NCI-H2029 (cell line): ENCODE measurements at regions not wholly inside any gene's neighbourhood (a gene's known extent, or its start where the extent isn't known, plus 50 kb on each side); places are given as distances from the start of the nearest gene placed in this dataset.
"Not testable (repeated sequence)": the region's sequence is repeated elsewhere in the genome, so short reads cannot be mapped to it uniquely, and the experiment has no call there.

Experiments used
- DNase-seq: peaks from one replicate; lab custom pipeline; 2025; lab: John Stamatoyannopoulos, UW

GRCh38 chr5:155624597-155625241, 611.2 kb downstream of the KIF4B start:
- DNase-seq, result no peak

GRCh38 chr5:155625315-155625714, 611.8 kb downstream of the KIF4B start:
- DNase-seq, result no peak

- DNase-seq, result no peak
These were observed 612.5 kb downstream of the KIF4B start for GRCh38 chr5:155625897-155626543.

- DNase-seq, result no peak
These were observed 613.0 kb downstream of the KIF4B start for GRCh38 chr5:155626592-155626991.

- DNase-seq, result no peak
These were observed 614.8 kb downstream of the KIF4B start for GRCh38 chr5:155628346-155628745.

- DNase-seq, result no peak
These were observed 616.0 kb downstream of the KIF4B start for GRCh38 chr5:155629597-155629996.

- DNase-seq, result no peak
These were observed 617.6 kb downstream of the KIF4B start for GRCh38 chr5:155631116-155631515.

GRCh38 chr5:155633338-155633957, 619.9 kb downstream of the KIF4B start:
- no peak for DNase-seq

GRCh38 chr5:155649666-155650065, 636.1 kb downstream of the KIF4B start:
- no peak for DNase-seq

- no peak for DNase-seq
These were observed 642.0 kb downstream of the KIF4B start for GRCh38 chr5:155655569-155655968.

- no peak for DNase-seq
These were observed 648.3 kb downstream of the KIF4B start for GRCh38 chr5:155661859-155662258.

GRCh38 chr5:155665361-155665760, 651.8 kb downstream of the KIF4B start:
- DNase-seq, result no peak

- not testable (repeated sequence) for DNase-seq
These were observed 655.0 kb upstream of the SGCD start for GRCh38 chr5:155672001-155672400.

- no peak for DNase-seq
These were observed 650.0 kb upstream of the SGCD start for GRCh38 chr5:155676967-155677366.

GRCh38 chr5:155678371-155678770, 648.6 kb upstream of the SGCD start:
- DNase-seq, result no peak

- DNase-seq, result no peak
These were observed 647.4 kb upstream of the SGCD start for GRCh38 chr5:155679530-155679929.

- no peak for DNase-seq
These were observed 642.5 kb upstream of the SGCD start for GRCh38 chr5:155684417-155684816.

GRCh38 chr5:155686131-155686530, 640.8 kb upstream of the SGCD start:
- no peak for DNase-seq

GRCh38 chr5:155689406-155689805, 637.6 kb upstream of the SGCD start:
- DNase-seq, result no peak

- no peak for DNase-seq
These were observed 630.6 kb upstream of the SGCD start for GRCh38 chr5:155696362-155696761.

- no peak for DNase-seq
These were observed 629.7 kb upstream of the SGCD start for GRCh38 chr5:155697236-155697635.

- DNase-seq, result no peak
These were observed 627.6 kb upstream of the SGCD start for GRCh38 chr5:155699385-155699784.

- DNase-seq, result no peak
These were observed 626.6 kb upstream of the SGCD start for GRCh38 chr5:155700333-155700732.

GRCh38 chr5:155711882-155712281, 615.1 kb upstream of the SGCD start:
- no peak for DNase-seq
